NCI-H1092 (cell line): ENCODE measurements at regions not wholly inside any gene's neighbourhood (a gene's known extent, or its start where the extent isn't known, plus 50 kb on each side); places are given as distances from the start of the nearest gene placed in this dataset.

ENCODE experiments used
- DNase-seq: peaks from one replicate; lab custom pipeline; 2025; lab: John Stamatoyannopoulos, UW

GRCh38 chr12:45102818-45103217 is 51.9 kb upstream of the DBX2 start:
- DNase-seq: no peak

- no peak for DNase-seq
These were observed 55.1 kb upstream of the DBX2 start for GRCh38 chr12:45105996-45106395.

- no peak for DNase-seq
These were observed 61.4 kb upstream of the DBX2 start for GRCh38 chr12:45112306-45112705.

- no peak for DNase-seq
These were observed 70.3 kb upstream of the DBX2 start for GRCh38 chr12:45121224-45121623.

- DNase-seq: no peak
These were observed 72.0 kb upstream of the DBX2 start for GRCh38 chr12:45122768-45123380.

GRCh38 chr12:45124485-45125155 is 73.7 kb upstream of the DBX2 start:
- no peak for DNase-seq

- no peak for DNase-seq
These were observed 75.1 kb upstream of the DBX2 start for GRCh38 chr12:45125997-45126396.

- no peak for DNase-seq
These were observed 77.7 kb upstream of the DBX2 start for GRCh38 chr12:45128637-45129036.

GRCh38 chr12:45130881-45131281 is 80.0 kb upstream of the DBX2 start:
- peak; percentile 76 for DNase-seq

GRCh38 chr12:45131506-45131905 is 80.6 kb upstream of the DBX2 start:
- no peak for DNase-seq

GRCh38 chr12:45138609-45139008 is 77.3 kb upstream of the ANO6 start:
- DNase-seq: no peak

- DNase-seq: no peak
These were observed 67.9 kb upstream of the ANO6 start for GRCh38 chr12:45148006-45148405.

- no peak for DNase-seq
These were observed 67.3 kb upstream of the ANO6 start for GRCh38 chr12:45148619-45149018.

GRCh38 chr12:45165284-45165683 is 50.6 kb upstream of the ANO6 start:
- DNase-seq: no peak

GRCh38 chr12:45166056-45166455 is 49.8 kb upstream of the ANO6 start:
- no peak for DNase-seq
